IPS-18a (cell line): ENCODE measurements at regions not wholly inside any gene's neighbourhood (a gene's known extent, or its start where the extent isn't known, plus 50 kb on each side); places are given as distances from the start of the nearest gene placed in this dataset.
A peak's percentile ranks its signal among the peaks of the same experiment; 100 is the strongest.

Source experiments
- H3K27ac ChIP-seq: one replicate; pipeline ENCODE4 v1.5.1; 2013; ENCODE audit warnings: low read length
- H3K27me3 ChIP-seq: one replicate; pipeline ENCODE4 v1.6.1; 2013; ENCODE audit warnings: mild to moderate bottlenecking, low read length; ENCODE audit not compliant: control insufficient read depth, insufficient read depth
- H3K36me3 ChIP-seq: one replicate; pipeline ENCODE4 v1.6.1; 2013; ENCODE audit warnings: low read depth, low read length; ENCODE audit not compliant: control insufficient read depth
- H3K4me1 ChIP-seq: one replicate; pipeline ENCODE4 v1.6.1; 2013; ENCODE audit warnings: low read depth, low read length; ENCODE audit not compliant: control insufficient read depth
- H3K4me3 ChIP-seq: one replicate; pipeline ENCODE4 v1.5.1; 2013; ENCODE audit warnings: low read length
- H3K9ac ChIP-seq: one replicate; pipeline ENCODE4 v1.6.1; 2013; ENCODE audit warnings: mild to moderate bottlenecking, low read length, moderate library complexity
- H3K9me3 ChIP-seq: one replicate; pipeline ENCODE4 v1.6.1; 2013; ENCODE audit warnings: low read depth, low read length; ENCODE audit not compliant: control insufficient read depth

- no peaks in the 10 kb centered on the region for H3K27me3 ChIP-seq
- H3K27ac ChIP-seq = no peak overlapping the region
- peaks cover 9% of the 10 kb centered on the region for H3K4me1 ChIP-seq
- H3K4me3 ChIP-seq = no peak overlapping the region
- H3K36me3 ChIP-seq = no peaks in the 10 kb centered on the region
- H3K9me3 ChIP-seq = no peaks in the 10 kb centered on the region
- no peak overlapping the region for H3K9ac ChIP-seq
Observed at GRCh38 chr6:134866563-134866962, 83.3 kb downstream of the ALDH8A1 start.

GRCh38 chr6:134864558-134864957, 85.3 kb downstream of the ALDH8A1 start:
- Histone ChIP-seq H3K27me3 (no peaks in the 10 kb centered on the region), H3K9me3 (no peaks in the 10 kb centered on the region), H3K4me3 (no peak overlapping the region), H3K4me1 (no peaks in the 10 kb centered on the region), H3K36me3 (no peaks in the 10 kb centered on the region), H3K9ac (no peak overlapping the region), H3K27ac (no peak overlapping the region)

- H3K9me3 ChIP-seq = no peaks in the 10 kb centered on the region
- H3K36me3 ChIP-seq = no peaks in the 10 kb centered on the region
- H3K27ac ChIP-seq = no peak overlapping the region
- H3K4me3 ChIP-seq = no peak overlapping the region
- no peaks in the 10 kb centered on the region for H3K4me1 ChIP-seq
- no peaks in the 10 kb centered on the region for H3K27me3 ChIP-seq
- no peak overlapping the region for H3K9ac ChIP-seq
Observed at GRCh38 chr6:134863763-134864510, 86.0 kb downstream of the ALDH8A1 start.

GRCh38 chr6:134854366-134854765, 95.5 kb downstream of the ALDH8A1 start:
- H3K27ac ChIP-seq = no peak overlapping the region
- H3K9me3 ChIP-seq = no peaks in the 10 kb centered on the region
- H3K4me3 ChIP-seq = no peak overlapping the region
- no peaks in the 10 kb centered on the region for H3K27me3 ChIP-seq
- H3K4me1 ChIP-seq = peaks cover 10% of the 10 kb centered on the region
- H3K36me3 ChIP-seq = no peaks in the 10 kb centered on the region
- no peak overlapping the region for H3K9ac ChIP-seq

GRCh38 chr6:134853111-134854055, 96.5 kb downstream of the ALDH8A1 start:
- Histone ChIP-seq H3K27ac (no peak overlapping the region), H3K36me3 (no peaks in the 10 kb centered on the region), H3K27me3 (no peaks in the 10 kb centered on the region), H3K9me3 (no peaks in the 10 kb centered on the region), H3K4me3 (no peak overlapping the region), H3K4me1 (peaks cover 10% of the 10 kb centered on the region), H3K9ac (no peak overlapping the region)

GRCh38 chr6:134851548-134851947, 98.4 kb downstream of the ALDH8A1 start:
- H3K36me3 ChIP-seq = no peaks in the 10 kb centered on the region
- no peaks in the 10 kb centered on the region for H3K9me3 ChIP-seq
- H3K27me3 ChIP-seq = no peaks in the 10 kb centered on the region
- no peak overlapping the region for H3K4me3 ChIP-seq
- H3K4me1 ChIP-seq = peaks cover 10% of the 10 kb centered on the region
- no peak overlapping the region for H3K9ac ChIP-seq
- H3K27ac ChIP-seq = no peak overlapping the region

GRCh38 chr6:134850721-134851305, 99.1 kb downstream of the ALDH8A1 start:
- H3K4me1 ChIP-seq = peaks cover 10% of the 10 kb centered on the region
- H3K36me3 ChIP-seq = no peaks in the 10 kb centered on the region
- peak overlapping the region; percentile 17 for H3K4me3 ChIP-seq
- no peak overlapping the region for H3K27ac ChIP-seq
- H3K9ac ChIP-seq = no peak overlapping the region
- H3K9me3 ChIP-seq = no peaks in the 10 kb centered on the region
- H3K27me3 ChIP-seq = no peaks in the 10 kb centered on the region

- H3K9ac ChIP-seq = no peak overlapping the region
- no peaks in the 10 kb centered on the region for H3K36me3 ChIP-seq
- peaks cover 10% of the 10 kb centered on the region for H3K4me1 ChIP-seq
- H3K27ac ChIP-seq = no peak overlapping the region
- no peaks in the 10 kb centered on the region for H3K27me3 ChIP-seq
- H3K9me3 ChIP-seq = no peaks in the 10 kb centered on the region
- H3K4me3 ChIP-seq = no peak overlapping the region
Observed at GRCh38 chr6:134849920-134850447, 99.9 kb downstream of the ALDH8A1 start.

GRCh38 chr6:134848076-134848475, 101.8 kb downstream of the ALDH8A1 start:
- Histone ChIP-seq H3K4me1 (peaks cover 10% of the 10 kb centered on the region), H3K36me3 (no peaks in the 10 kb centered on the region), H3K27ac (no peak overlapping the region), H3K27me3 (no peaks in the 10 kb centered on the region), H3K9me3 (no peaks in the 10 kb centered on the region), H3K9ac (no peak overlapping the region), H3K4me3 (no peak overlapping the region)

GRCh38 chr6:134846865-134847264, 103.0 kb downstream of the ALDH8A1 start:
- H3K4me1 ChIP-seq = peaks cover 10% of the 10 kb centered on the region
- no peaks in the 10 kb centered on the region for H3K9me3 ChIP-seq
- no peak overlapping the region for H3K4me3 ChIP-seq
- no peaks in the 10 kb centered on the region for H3K27me3 ChIP-seq
- no peak overlapping the region for H3K27ac ChIP-seq
- no peaks in the 10 kb centered on the region for H3K36me3 ChIP-seq
- no peak overlapping the region for H3K9ac ChIP-seq

GRCh38 chr6:134846031-134846430, 103.9 kb downstream of the ALDH8A1 start:
- Histone ChIP-seq H3K27ac (no peak overlapping the region), H3K36me3 (no peaks in the 10 kb centered on the region), H3K4me1 (peaks cover 9% of the 10 kb centered on the region), H3K9me3 (no peaks in the 10 kb centered on the region), H3K27me3 (no peaks in the 10 kb centered on the region), H3K4me3 (no peak overlapping the region), H3K9ac (no peak overlapping the region)
